SIG-M5 (cell line): ENCODE measurements at regions not wholly inside any gene's neighbourhood (a gene's known extent, or its start where the extent isn't known, plus 50 kb on each side); places are given as distances from the start of the nearest gene placed in this dataset.

Experiments
- DNase-seq: peaks from one replicate; lab custom pipeline; 2025; lab: John Stamatoyannopoulos, UW

DNA sequence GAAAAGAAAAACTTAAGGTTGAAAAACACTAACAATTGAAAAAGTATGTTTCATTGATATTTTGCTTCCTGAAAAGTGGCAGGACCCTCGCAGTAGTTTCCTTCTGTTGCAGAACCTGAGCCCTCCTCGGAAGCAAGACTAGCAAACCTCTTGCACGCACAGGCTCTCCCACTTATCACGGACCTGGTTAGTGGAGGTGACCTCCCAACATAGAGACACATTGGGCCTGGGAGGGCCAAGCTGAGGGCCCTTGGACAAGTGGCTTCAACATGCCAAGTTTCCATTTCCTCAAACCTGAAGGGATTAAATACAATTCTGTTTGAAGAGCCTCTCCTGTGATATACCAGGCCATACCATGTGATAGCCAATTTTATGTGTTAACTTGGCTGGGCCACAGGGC is 133.4 kb upstream of the AGAP1 start:
- DNase-seq: no peak

DNA sequence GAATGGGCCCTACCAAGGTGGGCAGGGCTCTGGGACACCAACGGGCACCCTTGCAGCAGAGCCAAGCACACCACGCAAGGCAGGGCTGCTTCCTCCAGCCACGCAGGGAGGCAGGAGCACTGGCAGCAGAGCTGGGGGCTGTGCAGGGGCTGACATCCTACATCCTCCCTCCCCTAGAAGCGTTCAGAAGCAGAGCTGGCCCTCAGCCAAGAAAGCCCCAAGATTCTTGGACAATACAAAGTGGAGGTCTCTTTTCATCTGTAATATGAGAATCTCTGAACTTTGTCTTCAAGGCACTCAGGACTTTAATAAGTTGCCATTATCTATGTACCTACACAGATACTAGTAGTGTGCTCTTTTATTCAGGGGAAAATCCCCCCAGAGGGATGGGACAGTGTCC is 128.1 kb upstream of the AGAP1 start:
- DNase-seq: no peak

DNA sequence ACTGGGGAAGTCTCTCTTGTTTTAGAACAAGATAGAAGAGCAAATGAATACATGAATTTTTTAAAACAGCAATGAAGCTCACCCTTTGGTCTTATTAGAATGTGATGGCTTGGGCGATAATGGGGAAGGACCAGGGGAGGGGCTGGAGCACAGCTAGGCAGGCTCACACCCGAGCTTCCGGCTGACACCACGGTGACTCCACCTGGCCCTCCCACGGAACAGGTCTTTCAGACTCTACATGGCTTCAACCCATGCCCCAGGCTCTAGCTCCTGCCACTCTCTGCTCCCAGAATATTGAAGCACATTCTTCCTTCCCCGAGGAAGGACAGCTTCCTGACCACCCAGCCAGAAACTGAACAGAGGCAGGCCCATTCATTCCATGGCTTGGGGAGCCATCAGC is 127.5 kb upstream of the AGAP1 start:
- no peak for DNase-seq

DNA sequence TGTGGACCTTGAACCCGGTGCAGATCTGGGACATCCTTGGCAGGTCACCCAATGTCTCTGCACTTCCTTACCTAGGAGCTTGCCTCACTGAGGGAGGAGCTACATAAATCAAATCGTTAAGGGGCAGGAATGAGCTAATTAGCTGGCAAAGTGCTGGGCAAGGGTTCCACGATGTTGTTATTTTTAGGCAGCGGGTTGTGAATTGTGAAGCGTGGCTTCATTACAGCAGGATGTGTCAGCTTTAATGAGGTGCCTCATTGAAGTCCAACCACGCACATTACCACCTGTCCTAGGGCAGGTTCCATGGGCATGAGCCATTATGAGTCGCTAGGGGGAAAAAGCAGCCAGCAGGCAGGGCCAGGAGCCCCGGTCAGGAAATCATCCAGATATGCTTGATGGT is 127.0 kb upstream of the AGAP1 start:
- no peak for DNase-seq

GRCh38 chr2:235371018-235371417 is 122.8 kb upstream of the AGAP1 start:
- no peak for DNase-seq

- no peak for DNase-seq
These were observed 120.7 kb upstream of the AGAP1 start for GRCh38 chr2:235373171-235373570.

GRCh38 chr2:235377176-235377575 is 116.7 kb upstream of the AGAP1 start:
- DNase-seq: no peak

GRCh38 chr2:235378246-235378645 is 115.6 kb upstream of the AGAP1 start:
- no peak for DNase-seq

GRCh38 chr2:235378944-235379343 is 114.9 kb upstream of the AGAP1 start:
- DNase-seq: no peak

GRCh38 chr2:235381261-235381912 is 112.5 kb upstream of the AGAP1 start:
- no peak for DNase-seq

DNA sequence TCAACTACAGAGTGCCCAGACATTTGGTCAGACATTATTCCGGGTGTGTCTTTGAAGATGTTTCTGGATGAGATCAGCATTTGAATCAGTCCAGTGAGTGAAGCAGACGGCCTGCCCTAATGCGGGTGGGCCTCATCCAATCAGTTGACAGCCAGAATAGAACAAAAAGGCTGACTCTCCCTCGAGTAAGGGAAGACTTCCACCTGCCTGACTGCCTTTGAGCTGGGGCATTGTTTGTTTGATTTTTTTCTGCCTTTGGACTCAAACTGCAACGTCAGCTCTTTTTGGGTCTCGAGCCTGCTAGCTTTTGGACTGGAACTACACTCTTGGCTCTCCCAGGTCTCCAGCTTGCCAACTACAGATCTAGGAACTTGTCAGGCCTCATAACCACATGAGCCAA is 111.7 kb upstream of the AGAP1 start:
- no peak for DNase-seq

- DNase-seq: no peak
These were observed 111.2 kb upstream of the AGAP1 start for GRCh38 chr2:235382601-235383000.

DNA sequence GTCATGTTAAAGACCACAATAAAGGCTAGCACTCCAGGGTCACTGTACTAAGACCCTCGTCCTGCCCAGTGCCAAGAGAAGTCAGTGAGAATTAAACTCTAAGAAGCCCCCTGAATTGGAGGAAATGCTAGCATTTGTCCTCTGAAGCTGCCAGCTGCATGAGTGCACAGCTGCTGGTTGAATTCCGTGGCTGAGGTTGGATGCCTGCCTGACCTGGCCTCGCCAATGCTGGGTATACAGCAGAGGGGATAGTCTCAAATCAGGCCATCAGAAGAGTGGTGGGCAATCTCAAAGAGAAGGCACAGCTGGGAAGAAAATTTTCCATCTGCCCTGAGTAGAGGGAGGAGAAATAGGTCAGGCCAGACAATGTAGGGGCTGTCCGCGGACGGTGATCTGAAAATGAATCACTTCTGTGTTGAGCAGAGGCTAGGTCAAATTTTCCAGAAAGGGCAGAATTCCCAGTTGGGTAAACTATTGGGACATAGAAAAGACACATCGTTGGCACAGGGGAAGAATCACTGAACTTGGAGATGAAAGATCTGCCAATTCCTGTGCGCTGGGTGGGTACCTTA is 110.5 kb upstream of the AGAP1 start:
- DNase-seq: no peak

GRCh38 chr2:235384624-235385023 is 109.2 kb upstream of the AGAP1 start:
- no peak for DNase-seq

- DNase-seq: no peak
These were observed 104.2 kb upstream of the AGAP1 start for GRCh38 chr2:235389626-235390025.

DNA sequence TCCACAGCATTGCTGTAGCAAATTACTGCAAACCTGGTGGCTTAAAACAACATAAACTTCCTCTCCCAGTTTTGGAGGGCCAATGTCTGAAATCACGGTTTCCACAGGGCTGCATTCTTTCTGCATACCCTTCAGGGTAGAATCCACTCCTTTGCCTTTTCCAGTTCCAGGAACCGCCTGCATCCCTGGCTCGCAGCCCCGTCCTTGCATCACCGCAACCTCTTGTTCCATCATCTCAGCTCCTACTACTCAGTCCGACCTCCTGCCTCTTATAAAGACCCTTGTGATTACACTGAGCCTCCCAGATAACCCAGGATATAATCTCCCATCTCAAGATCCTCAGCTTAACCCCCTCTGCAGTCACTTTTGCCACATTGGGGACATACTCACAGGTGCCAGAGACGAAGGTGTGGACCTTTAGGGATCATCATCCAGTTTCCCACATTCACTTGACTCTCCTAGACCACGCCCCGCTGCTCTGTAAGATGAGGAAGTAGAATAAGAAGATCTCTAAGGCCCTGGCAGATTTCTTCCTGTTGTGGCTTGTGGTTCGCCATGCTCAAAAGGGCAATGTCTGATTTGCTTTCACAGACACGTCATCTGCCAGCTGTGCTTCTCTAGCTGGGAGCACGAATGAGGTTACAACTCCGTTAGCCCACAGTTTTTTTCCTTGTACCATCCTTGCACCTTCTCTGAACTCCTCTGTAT is 103.6 kb upstream of the AGAP1 start:
- DNase-seq: no peak

DNA sequence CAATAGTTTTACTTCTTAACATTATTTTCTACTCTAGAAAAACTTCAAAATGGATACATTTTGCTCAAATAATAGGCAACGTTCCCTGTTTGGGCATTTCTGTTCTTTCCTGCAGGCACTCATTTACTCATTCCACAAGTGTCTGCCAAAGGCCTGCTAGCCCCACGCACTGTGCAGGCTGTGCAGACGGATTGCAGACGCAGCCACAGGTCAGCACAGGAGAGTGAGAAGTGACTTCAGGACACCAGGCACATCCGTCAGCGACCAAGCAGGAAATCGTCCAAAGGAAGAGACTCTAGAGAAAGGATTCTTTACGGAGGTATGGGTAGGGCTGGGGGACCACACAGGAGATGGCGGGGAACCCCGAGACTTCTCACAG is 103.0 kb upstream of the AGAP1 start:
- no peak for DNase-seq

DNA sequence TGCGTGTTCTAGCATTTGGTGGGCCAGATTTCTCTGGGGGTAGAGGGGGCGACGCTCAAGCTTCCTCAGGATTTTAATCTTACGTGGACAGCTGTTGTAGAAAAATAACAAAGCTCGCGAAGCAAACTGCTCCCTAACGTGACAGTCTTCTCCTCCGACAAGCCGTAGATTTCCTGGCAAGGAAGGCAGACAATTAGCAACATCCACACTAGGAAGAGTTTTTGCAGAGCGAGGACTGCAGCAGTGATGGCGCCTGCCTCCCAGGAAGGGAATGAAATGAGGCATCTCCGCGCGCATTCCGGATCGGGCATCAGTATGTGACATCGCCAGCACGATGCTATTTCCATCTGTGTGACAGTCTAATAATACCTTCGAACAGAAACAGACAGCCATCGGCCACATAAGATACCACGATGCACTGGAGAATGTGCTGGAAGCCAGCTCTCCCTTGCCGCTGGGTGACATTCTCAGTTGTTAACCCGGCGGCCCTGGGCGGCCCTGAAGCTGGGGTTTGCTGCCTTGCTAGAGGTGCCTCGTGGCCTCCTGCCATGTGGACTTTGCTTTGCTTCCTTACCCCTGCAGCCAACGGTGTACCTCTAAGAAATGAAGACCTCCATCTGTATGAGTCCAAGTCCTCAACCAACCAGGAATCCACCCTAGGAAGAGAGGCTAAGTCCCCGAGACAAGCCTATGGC is 101.8 kb upstream of the AGAP1 start:
- no peak for DNase-seq

GRCh38 chr2:235394278-235394828 is 99.5 kb upstream of the AGAP1 start:
- no peak for DNase-seq

DNA sequence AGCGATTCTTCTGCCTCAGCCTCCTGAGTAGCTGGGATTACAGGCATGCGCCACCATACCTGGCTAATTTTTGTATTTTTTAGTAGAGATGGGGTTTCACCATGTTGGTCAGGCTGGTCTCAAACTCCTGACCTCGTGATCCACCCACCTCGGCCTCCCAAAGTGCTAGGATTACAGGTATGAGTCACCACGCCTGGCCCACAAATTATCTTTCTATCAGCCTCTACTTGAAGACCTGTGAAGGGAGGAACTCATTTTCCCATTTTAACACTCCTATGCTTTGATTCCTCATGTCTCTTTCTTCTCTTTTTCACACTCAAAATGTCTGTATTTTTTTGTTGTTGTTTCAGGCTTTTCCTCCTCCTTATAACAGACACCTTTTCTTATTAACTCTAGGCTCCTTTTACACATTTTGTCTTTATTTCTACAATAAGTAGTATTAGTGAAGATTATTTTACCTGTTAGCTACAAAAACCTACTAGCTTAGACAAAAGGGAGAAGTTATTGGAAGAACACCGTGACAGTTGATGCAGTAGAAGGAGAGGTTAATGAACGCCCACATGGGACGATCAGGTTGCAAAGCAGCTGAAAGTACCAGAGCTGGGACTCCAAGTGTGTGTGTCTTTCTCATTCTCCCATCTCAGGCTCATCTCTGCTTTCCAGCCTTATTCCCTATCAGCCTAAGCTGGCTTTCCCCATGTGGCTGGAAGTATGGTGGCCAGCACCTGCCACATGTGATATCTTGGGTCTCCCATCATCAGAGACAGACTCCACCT is 97.6 kb upstream of the AGAP1 start:
- DNase-seq: no peak

DNA sequence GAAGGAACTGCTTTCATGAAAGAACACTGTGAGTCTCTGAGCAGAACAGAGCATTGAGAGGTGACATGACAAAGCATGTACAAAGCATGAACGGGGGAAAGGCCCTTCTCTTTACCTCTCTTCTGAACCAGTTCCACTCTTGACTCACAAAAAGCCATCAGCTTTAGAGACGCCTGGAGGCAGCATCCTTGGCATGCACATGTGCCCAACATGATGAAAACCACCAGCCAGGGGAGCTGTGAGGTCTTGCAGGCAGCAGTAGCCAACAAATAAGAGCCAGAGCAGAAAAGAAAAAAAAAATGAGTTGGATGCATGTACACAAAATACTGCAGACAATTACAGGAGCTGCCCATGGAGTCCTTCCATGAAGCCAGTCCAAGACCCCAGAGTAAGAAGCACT is 95.5 kb upstream of the AGAP1 start:
- DNase-seq: no peak

DNA sequence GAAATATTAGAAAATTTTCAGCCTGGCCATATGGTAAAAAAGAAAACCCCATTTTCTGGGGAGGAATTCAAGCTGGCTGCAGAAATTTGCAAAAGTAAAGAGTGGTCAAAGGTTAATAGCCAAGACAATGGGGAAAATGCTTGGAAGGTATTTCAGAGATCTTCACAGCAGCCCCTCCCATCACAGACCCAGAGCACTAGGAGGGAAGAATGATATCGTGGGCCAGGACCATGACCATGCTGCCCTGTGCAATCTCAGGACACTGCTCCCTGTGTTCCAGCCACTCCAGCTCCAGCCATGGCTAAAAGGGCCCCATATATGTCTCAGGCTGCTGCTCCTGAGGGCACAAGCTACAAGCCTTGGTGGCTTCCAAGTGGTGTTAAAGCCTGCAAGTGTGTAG is 93.9 kb upstream of the AGAP1 start:
- DNase-seq: no peak
